GM19324 (cell line): ENCODE measurements at regions not wholly inside any gene's neighbourhood (a gene's known extent, or its start where the extent isn't known, plus 50 kb on each side); places are given as distances from the start of the nearest gene placed in this dataset.

ENCODE experiments used
- ATAC-seq: cut with Tn5 transposase; IDR thresholded peaks from one replicate; pipeline ENCODE4 v1.9.1; 2021; ENCODE audit warnings: mild to moderate bottlenecking, moderate library complexity; ENCODE audit not compliant: unreplicated experiment, low FRiP score

DNA sequence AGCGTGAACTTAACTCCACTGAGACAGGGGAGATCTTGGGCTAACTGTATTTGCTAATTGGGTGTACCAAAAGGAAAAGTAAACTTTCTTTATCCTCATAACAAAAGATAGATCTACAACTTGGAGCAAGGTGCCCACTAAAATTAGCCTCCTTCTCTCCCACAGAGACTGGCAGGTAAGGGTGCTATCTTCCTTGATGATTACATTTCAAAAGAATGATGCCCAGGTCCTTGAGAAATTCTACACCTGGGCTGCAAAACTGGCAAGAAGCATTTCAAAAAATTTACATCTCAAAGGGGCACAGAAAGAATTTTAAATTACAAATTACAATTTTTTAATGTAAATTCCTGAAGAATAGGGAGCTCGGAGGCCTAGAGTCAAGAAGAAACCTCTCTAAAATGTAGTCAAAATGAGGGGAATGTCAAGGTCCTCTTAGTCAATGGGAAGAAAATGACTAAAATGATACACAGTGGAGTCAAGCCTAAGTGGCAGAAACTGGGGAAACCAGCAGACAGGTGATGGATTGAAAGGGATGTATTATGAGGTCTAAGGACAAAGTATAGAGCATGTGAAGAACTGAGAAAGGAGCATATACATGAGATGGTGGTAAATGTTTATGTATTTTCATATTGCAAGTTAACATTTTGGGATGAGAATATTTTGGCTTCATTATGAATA is 348.3 kb upstream of the TUSC1 start:
- ATAC-seq: no peak

DNA sequence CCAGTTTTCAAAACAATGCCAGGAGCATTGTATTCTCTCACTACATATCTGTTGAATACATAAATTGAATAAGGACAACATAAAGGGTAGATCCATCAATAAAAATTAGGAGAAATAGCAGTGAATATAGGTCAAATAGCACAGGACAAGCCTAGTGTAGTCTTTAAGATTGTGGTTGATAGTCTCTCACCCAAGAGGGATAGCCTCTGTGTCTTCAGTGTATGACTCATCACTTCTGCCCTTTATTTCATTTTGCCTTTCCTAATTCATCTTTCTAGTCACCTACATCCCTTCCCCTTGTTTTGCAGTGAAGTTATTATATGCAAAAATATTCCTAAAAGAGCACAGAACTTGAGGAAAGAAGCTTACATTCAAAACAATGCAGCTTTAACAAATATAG is 335.0 kb upstream of the TUSC1 start:
- no peak for ATAC-seq

- no peak for ATAC-seq
Measured at GRCh38 chr9:26012797-26013196, 334.6 kb upstream of the TUSC1 start.

GRCh38 chr9:25994605-25995004 is 316.4 kb upstream of the TUSC1 start:
- no peak for ATAC-seq

- no peak for ATAC-seq
Measured at GRCh38 chr9:25990376-25990775, 312.1 kb upstream of the TUSC1 start.

DNA sequence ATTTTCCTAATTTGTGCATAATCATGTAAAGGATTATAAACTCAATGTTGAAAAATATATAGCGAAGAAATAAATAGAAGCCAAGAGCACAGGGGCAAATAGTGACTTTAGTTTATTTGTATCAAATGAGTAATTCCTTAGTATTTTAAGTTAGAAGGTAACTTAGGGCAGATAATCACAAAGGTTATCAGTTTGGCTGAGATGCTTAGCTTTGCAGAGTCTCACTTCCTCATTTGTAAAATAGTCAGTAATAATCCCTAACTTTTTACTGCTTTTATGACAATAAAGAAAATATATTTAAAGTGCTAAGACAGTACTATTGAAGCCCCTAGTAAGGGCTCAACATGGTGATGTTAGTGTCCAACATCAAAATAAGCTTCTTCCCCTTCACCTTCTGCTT is 297.4 kb upstream of the TUSC1 start:
- ATAC-seq: no peak

DNA sequence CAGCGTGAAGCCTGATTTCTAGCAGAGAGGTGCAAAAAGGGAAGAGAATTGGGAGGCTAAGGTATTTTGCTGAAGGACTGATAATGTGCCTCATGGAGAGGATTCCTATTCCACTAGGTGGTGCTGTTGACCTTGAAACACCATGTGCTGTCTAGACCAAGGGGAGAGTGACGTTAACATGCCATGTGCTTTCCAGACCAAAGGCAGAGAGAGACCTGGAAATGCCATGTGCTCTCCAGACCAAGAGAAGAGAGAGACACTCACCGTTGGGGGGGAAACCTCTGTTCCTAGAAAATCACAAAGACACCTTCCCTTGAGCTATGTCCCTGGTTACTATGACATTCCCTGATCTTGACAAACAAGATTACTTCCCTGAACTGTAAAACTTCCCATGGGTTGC is 286.0 kb upstream of the TUSC1 start:
- no peak for ATAC-seq

DNA sequence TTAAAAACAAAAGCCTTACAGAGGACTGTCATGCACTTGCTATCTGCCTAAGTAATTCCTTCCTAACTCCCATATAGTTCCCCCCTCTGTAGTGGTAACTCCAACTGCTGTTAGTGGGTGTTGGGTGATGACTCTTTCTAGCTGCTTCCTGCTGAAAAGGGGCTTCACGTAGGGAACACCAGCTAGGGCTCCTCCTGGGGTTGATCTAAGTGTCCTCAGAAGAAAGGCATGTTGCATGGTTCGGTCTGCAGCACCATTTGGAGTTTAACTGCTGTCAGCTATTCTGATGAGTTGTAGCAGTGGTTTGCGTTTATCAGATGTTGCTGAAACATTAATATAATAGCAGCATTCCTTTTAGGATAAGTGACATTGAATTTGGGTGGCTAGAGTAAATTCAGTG is 281.9 kb upstream of the TUSC1 start:
- no peak for ATAC-seq

- ATAC-seq: no peak
Measured at GRCh38 chr9:25954209-25954608, 276.0 kb upstream of the TUSC1 start.

- ATAC-seq: no peak
Measured at GRCh38 chr9:25948182-25948581, 269.9 kb upstream of the TUSC1 start.

DNA sequence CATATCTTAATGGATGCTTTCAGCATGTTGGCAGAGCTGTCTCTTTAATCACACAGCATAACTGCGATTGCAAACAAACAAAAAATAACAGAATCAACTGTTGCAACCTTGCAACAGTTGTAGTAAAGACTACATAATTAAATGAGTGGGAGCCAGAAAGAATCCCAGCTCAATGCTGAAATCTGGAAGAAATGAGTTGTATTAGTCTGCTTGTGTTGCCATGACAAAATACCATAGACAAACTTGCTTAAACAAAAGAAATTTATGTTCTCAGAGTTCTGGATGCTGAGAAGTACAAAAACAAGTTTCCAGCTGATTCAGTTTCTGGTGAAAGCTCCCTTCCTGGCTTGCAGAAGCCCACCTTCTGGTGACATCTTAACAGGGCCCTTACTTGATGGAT is 260.9 kb upstream of the TUSC1 start:
- no peak for ATAC-seq

DNA sequence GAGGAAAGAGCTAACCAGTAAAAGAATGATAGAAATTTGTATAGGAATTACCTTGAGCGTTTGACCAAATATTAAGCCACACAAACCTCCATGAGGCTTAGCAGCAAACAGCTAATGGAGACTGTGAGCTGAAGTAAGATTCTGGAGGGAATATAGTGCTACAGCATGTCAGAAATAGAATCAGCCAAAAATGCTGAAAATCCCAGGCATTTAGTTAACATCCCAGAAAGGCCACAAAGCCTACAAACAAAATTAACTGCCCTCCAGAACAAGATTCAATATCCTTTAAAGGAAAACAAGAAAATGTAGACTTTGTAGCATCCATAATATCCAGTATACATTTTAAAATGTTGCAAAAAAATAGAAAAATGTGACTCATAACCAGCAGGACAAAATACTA is 257.8 kb upstream of the TUSC1 start:
- ATAC-seq: no peak

DNA sequence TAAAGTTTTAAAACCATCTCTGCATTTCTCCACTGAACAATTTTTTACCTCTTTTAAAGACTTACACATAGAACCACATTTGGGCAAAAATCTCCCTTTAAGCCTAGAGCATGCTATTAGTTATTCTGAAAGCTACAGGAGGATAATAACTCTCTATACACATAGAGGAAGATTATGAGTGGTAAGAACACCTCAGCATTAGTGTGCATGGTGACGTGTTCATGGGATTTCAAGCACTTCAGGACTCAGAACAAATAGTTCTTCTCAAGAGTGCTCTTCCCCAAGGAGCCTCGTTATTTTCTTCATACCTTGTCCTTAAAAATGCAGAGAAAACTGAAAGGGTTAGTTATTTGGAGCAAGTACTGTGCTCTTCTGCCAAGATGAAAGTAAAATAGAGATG is 256.9 kb upstream of the TUSC1 start:
- no peak for ATAC-seq

GRCh38 chr9:25918761-25919160 is 240.5 kb upstream of the TUSC1 start:
- no peak for ATAC-seq

- ATAC-seq: no peak
Measured at GRCh38 chr9:25917731-25918362, 239.6 kb upstream of the TUSC1 start.

- no peak for ATAC-seq
Measured at GRCh38 chr9:25913806-25914205, 235.6 kb upstream of the TUSC1 start.

DNA sequence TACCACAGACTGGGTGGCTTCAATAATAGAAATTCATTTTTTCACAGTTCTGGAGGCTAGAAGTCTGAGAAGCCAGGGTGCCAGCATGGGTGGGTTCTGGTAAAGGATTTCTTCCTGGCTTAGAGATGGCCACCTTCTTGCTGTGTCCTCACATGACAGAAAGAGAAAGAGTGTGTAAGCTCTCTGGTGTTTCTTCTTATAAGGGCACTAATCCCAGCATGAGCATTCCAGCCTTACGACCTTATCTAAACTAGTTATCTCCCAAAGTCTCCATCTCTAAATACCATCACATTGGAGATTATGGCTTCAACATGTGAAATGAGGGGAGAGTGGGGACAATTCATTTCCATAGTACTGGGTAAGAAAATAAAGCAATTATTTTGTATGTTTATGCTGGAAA is 226.5 kb upstream of the TUSC1 start:
- no peak for ATAC-seq

- ATAC-seq: no peak
Measured at GRCh38 chr9:25891527-25891926, 213.3 kb upstream of the TUSC1 start.

GRCh38 chr9:25889661-25890060 is 211.4 kb upstream of the TUSC1 start:
- no peak for ATAC-seq

- ATAC-seq: no peak
Measured at GRCh38 chr9:25876248-25876647, 198.0 kb upstream of the TUSC1 start.

DNA sequence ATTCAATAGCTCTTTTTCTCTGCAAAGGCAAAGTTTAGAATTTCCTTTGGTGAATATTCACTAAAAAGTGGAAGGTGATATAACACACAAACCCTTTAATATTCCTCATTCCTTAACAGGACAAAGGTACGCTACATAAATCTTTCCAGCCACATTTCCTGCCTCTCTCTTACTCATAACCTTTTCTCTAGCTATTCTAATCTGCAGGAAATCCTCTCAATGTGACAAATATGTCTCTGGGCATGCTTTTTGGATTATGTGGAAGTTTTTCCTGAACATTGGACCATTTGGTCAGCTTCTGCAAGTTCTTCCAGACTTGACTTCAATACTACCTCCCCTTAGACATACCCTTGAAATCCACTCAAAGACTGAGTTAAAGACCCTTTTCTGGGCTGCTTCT is 186.3 kb upstream of the TUSC1 start:
- no peak for ATAC-seq

GRCh38 chr9:25861421-25861820 is 183.2 kb upstream of the TUSC1 start:
- no peak for ATAC-seq

DNA sequence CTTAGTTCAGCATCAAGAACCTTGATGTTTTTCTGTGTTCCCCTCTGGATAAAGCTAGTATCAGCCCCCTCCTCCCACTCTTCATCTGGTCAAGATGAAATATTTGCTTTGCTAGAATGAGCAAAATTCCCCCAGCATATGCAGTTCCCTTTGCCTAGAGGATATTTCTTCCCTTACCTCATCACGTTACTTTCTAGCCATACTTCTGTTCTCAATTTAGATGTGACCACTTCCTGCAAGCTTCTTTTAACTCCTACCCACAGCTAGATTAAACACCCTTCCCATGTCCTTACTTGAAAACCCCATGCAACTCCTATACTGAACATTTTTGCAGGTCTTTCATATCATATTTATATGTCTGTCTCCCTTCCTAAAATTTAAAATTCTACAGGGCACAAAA is 178.9 kb upstream of the TUSC1 start:
- ATAC-seq: no peak
